Heart left ventricle (tissue), 13 donors: ENCODE measurements at regions not wholly inside any gene's neighbourhood (a gene's known extent, or its start where the extent isn't known, plus 50 kb on each side); places are given as distances from the start of the nearest gene placed in this dataset.

ENCODE experiments used
- POLR2A ChIP-seq, 2 donors: fragments of 450-650 bp; IDR thresholded peaks; one replicate each; pipeline ENCODE4 v1.6.1; 2017; ENCODE audit warnings: antibody characterized with exemption in 2 of 2, mild to moderate bottlenecking in 2 of 2, moderate library complexity in 2 of 2
- TF ChIP-seq, protein P1 (sequence below), 12 donors: fragments of 200-600 bp; sonication (generic) in 4 of 12; IDR thresholded peaks; one replicate each; pipeline versions ENCODE4 v1.5.0 to v1.8.0; 2018 to 2022; ENCODE audit warnings: antibody characterized with exemption in 12 of 12, mild to moderate bottlenecking in 5 of 12
- donor health status: ischemic (EF 13 %, LVEDD 7.1; RV severe dilation, severe dysfunction).
- donor health status: DM: no; HTN: yes; CAD: no.
- donor health status: DM: no; HTN: no; CAD: no.
- donor health status: ischemic (EF 25% LVEDD 6.9; RV normal size, moderate dysfunction).
- donor health status: ischemic (EF 25% LVEDD 5.7; RV mildly dilated, moderate dysfunction).
- donor health status: ischemic (EF 35%, LVEDD 5.7; RV mildly dilated, moderate dysfunction).
- donor health status: nonischemic (EF 11% LVEDD 7.7; RV severe dilation, severe dysfunction).
- donor health status: DM: yes; HTN: yes; CAD: no.
- donor health status: PGD.
- donor health status: ischemic (EF 29% LVEDD 5.4; RV normal size, mild dysfunction).
- donor health status: nonischemic (EF 23%, LVEDD 6.1; RV moderate dilation, normal function).

DNA sequence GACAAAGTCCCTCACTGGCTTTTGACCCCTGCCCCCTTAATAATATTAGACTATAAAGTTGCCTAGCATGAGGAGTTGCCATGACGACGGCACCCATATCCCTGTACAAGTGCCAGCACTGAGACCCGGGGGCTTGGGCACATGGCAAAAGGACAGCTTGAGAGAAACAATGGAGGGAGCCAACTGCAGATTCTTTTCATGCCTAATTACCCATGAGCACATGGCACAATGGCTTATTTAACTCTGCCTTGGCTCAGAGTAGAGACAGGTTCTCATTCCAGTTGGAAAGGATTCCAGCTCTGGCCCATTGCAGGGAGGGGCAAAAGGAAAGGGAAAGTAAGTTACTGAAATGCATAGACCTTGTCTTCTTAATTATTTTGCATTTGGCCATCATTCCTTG, 261.2 kb upstream of the UBASH3B start:
- no peak for TF ChIP-seq POLR2A (IDR thresholded peaks at IDR 0.05)
- TF ChIP-seq, protein P1, sequence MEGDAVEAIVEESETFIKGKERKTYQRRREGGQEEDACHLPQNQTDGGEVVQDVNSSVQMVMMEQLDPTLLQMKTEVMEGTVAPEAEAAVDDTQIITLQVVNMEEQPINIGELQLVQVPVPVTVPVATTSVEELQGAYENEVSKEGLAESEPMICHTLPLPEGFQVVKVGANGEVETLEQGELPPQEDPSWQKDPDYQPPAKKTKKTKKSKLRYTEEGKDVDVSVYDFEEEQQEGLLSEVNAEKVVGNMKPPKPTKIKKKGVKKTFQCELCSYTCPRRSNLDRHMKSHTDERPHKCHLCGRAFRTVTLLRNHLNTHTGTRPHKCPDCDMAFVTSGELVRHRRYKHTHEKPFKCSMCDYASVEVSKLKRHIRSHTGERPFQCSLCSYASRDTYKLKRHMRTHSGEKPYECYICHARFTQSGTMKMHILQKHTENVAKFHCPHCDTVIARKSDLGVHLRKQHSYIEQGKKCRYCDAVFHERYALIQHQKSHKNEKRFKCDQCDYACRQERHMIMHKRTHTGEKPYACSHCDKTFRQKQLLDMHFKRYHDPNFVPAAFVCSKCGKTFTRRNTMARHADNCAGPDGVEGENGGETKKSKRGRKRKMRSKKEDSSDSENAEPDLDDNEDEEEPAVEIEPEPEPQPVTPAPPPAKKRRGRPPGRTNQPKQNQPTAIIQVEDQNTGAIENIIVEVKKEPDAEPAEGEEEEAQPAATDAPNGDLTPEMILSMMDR (IDR thresholded peaks at IDR 0.05): no peak
